ENCODE measurements at regions not wholly inside any gene's neighbourhood (a gene's known extent, or its start where the extent isn't known, plus 50 kb on each side); places are given as distances from the start of the nearest gene placed in this dataset.

DNA sequence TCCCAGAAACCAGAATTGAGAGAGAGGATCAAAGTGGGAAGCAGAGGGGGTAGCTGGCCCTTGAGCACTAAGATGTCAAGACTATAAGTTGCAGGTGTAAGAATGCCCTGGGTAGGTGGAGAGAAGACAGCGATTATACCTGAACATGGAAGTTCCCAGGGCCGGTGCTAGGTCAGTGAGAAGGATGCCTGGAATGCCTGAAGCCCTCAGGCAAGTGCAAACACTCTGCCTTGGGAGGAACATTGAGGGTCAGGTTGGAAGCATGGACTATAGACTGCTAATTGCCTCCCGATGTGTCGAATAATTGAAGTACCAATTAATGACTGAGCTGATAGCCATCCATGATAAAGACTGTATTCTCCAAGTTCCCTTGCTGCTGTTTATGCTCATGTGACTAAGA is 185.5 kb downstream of the DMRT2 start:
- no peak for DNase-seq (ENCODE audit: low spot score)
- H3K36me3 ChIP-seq (replicated peaks in 1 of 2; ENCODE audit: control insufficient read depth in 2 of 2, insufficient read depth in 2 of 2, low read length in 2 of 2), result no peaks in the 10 kb centered on the region
- H3K27ac ChIP-seq (replicated peaks; ENCODE audit: low read length), result no peak overlapping the region
- no peak overlapping the region for H2BK120ac ChIP-seq (ENCODE audit: low read depth, low read length)
- no peak overlapping the region for H3K9ac ChIP-seq (ENCODE audit: low read depth, low read length, poor library complexity)
- H2AK5ac ChIP-seq (ENCODE audit: low read depth, low read length), result no peak overlapping the region
- H4K8ac ChIP-seq (ENCODE audit: low read depth, low read length), result no peak overlapping the region
- WGBS, 2 donors (ENCODE audit: extremely low coverage in 2 of 2, insufficient read length in 2 of 2, insufficient replicate concordance in 1 of 2), result no CpG with 5 or more reads among the region's 4 CpGs
- H3K9me3 ChIP-seq (replicated peaks in 1 of 2; ENCODE audit: control insufficient read depth in 2 of 2, insufficient read depth in 1 of 2, low read depth in 1 of 2, low read length in 2 of 2), result no peaks in the 10 kb centered on the region
- no peaks in the 10 kb centered on the region for H3K79me1 ChIP-seq (ENCODE audit: low read depth, low read length)
- no peak overlapping the region for H2BK15ac ChIP-seq (ENCODE audit: low read length)
- H3K27me3 ChIP-seq (ENCODE audit: control insufficient read depth in 3 of 3, insufficient read depth in 3 of 3, low read depth in 1 of 3, low read length in 3 of 3), result no peaks in the 10 kb centered on the region
- no peak overlapping the region for H4K91ac ChIP-seq (ENCODE audit: low read depth, low read length, poor library complexity)
- no peak overlapping the region for H3K23ac ChIP-seq (ENCODE audit: low read depth, low read length, poor library complexity)
- no peak overlapping the region for H3K14ac ChIP-seq (ENCODE audit: low read length)
- no peak overlapping the region for H2BK12ac ChIP-seq (ENCODE audit: low read length)
- H3K4ac ChIP-seq (ENCODE audit: low read length), result no peak overlapping the region
- H3K4me1 ChIP-seq (ENCODE audit: control insufficient read depth in 2 of 2, insufficient read depth in 1 of 2, low read depth in 1 of 2, low read length in 2 of 2), result no peaks in the 10 kb centered on the region
- H2BK5ac ChIP-seq (ENCODE audit: low read length), result no peak overlapping the region
- H3K18ac ChIP-seq (ENCODE audit: low read length), result no peak overlapping the region
- no peak overlapping the region for H2AFZ ChIP-seq (ENCODE audit: low read length)
- H3K4me3 ChIP-seq (ENCODE audit: low read length in 2 of 2), result no peak overlapping the region
- H3K4me2 ChIP-seq (ENCODE audit: insufficient read depth, low read length, poor library complexity, severe bottlenecking), result no peak overlapping the region

DNA sequence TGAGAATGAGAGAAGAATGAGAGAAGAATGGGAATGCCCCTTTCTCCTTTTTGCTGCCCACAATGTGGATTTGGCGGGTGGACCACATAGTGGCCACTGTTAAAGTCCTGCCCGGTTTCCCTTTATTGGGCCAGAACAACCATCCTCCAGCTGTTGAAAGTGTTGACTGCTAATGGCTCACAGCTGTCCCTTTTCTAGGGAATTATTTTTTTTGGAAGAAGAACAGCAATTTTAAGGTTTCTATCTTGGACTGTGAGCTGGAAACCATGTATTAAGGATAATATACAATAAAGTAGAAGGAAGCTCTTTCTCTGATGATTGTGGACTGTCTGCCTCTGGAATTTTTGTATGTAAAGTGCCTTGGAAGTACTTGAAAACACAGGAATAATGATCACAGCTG is 185.9 kb downstream of the DMRT2 start:
- Histone ChIP-seq H3K27ac (replicated peaks; ENCODE audit: low read length) (no peak overlapping the region), H4K8ac (ENCODE audit: low read depth, low read length) (no peak overlapping the region), H3K4ac (ENCODE audit: low read length) (no peak overlapping the region), H2BK5ac (ENCODE audit: low read length) (no peak overlapping the region), H3K4me2 (ENCODE audit: insufficient read depth, low read length, poor library complexity, severe bottlenecking) (no peak overlapping the region), H3K9ac (ENCODE audit: low read depth, low read length, poor library complexity) (no peak overlapping the region), H3K18ac (ENCODE audit: low read length) (no peak overlapping the region), H2BK12ac (ENCODE audit: low read length) (no peak overlapping the region), H3K79me1 (ENCODE audit: low read depth, low read length) (no peaks in the 10 kb centered on the region), H3K4me1 (ENCODE audit: control insufficient read depth in 2 of 2, insufficient read depth in 1 of 2, low read depth in 1 of 2, low read length in 2 of 2) (no peaks in the 10 kb centered on the region), H2AFZ (ENCODE audit: low read length) (no peak overlapping the region), H4K91ac (ENCODE audit: low read depth, low read length, poor library complexity) (no peak overlapping the region), H3K14ac (ENCODE audit: low read length) (no peak overlapping the region), H3K36me3 (replicated peaks in 1 of 2; ENCODE audit: control insufficient read depth in 2 of 2, insufficient read depth in 2 of 2, low read length in 2 of 2) (no peaks in the 10 kb centered on the region), H2AK5ac (ENCODE audit: low read depth, low read length) (no peak overlapping the region), H3K9me3 (replicated peaks in 1 of 2; ENCODE audit: control insufficient read depth in 2 of 2, insufficient read depth in 1 of 2, low read depth in 1 of 2, low read length in 2 of 2) (no peaks in the 10 kb centered on the region), H2BK15ac (ENCODE audit: low read length) (no peak overlapping the region), H3K27me3 (ENCODE audit: control insufficient read depth in 3 of 3, insufficient read depth in 3 of 3, low read depth in 1 of 3, low read length in 3 of 3) (no peaks in the 10 kb centered on the region), H3K4me3 (ENCODE audit: low read length in 2 of 2) (no peak overlapping the region), H2BK120ac (ENCODE audit: low read depth, low read length) (no peak overlapping the region), H3K23ac (ENCODE audit: low read depth, low read length, poor library complexity) (no peak overlapping the region)
- DNase-seq (ENCODE audit: low spot score), result no peak
- no CpG with 5 or more reads among the region's 2 CpGs for WGBS, 2 donors (ENCODE audit: extremely low coverage in 2 of 2, insufficient read length in 2 of 2, insufficient replicate concordance in 1 of 2)

DNA sequence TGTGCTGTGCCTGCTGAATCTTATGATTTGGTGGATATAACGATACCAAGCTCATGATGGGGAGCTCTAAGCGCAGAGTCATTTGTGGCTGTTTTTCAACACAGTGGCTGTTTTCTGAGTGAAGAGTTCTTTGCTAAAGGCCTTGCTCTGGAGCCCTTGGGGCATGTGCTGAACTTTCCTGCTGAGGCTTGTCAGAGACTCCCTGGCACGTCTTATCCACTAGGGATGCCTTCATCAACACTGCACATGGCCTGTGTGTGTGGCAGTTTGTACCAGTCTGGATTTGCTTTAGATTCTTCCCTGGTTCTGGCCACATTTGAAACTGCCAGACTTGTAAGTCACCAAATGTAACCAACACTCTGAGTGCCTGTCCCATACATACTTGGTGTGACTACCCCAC is 188.2 kb downstream of the DMRT2 start:
- Histone ChIP-seq H2BK15ac (ENCODE audit: low read length) (no peak overlapping the region), H3K36me3 (replicated peaks in 1 of 2; ENCODE audit: control insufficient read depth in 2 of 2, insufficient read depth in 2 of 2, low read length in 2 of 2) (no peaks in the 10 kb centered on the region), H3K79me1 (ENCODE audit: low read depth, low read length) (no peaks in the 10 kb centered on the region), H3K4me1 (ENCODE audit: control insufficient read depth in 2 of 2, insufficient read depth in 1 of 2, low read depth in 1 of 2, low read length in 2 of 2) (no peaks in the 10 kb centered on the region), H3K23ac (ENCODE audit: low read depth, low read length, poor library complexity) (no peak overlapping the region), H3K18ac (ENCODE audit: low read length) (no peak overlapping the region), H2AFZ (ENCODE audit: low read length) (no peak overlapping the region), H2BK120ac (ENCODE audit: low read depth, low read length) (no peak overlapping the region), H3K14ac (ENCODE audit: low read length) (no peak overlapping the region), H3K4me2 (ENCODE audit: insufficient read depth, low read length, poor library complexity, severe bottlenecking) (no peak overlapping the region), H4K8ac (ENCODE audit: low read depth, low read length) (no peak overlapping the region), H3K4ac (ENCODE audit: low read length) (no peak overlapping the region), H4K91ac (ENCODE audit: low read depth, low read length, poor library complexity) (no peak overlapping the region), H3K9me3 (replicated peaks in 1 of 2; ENCODE audit: control insufficient read depth in 2 of 2, insufficient read depth in 1 of 2, low read depth in 1 of 2, low read length in 2 of 2) (no peaks in the 10 kb centered on the region), H2AK5ac (ENCODE audit: low read depth, low read length) (no peak overlapping the region), H3K27ac (replicated peaks; ENCODE audit: low read length) (no peak overlapping the region), H2BK12ac (ENCODE audit: low read length) (no peak overlapping the region), H3K4me3 (ENCODE audit: low read length in 2 of 2) (no peak overlapping the region), H2BK5ac (ENCODE audit: low read length) (no peak overlapping the region), H3K27me3 (ENCODE audit: control insufficient read depth in 3 of 3, insufficient read depth in 3 of 3, low read depth in 1 of 3, low read length in 3 of 3) (no peaks in the 10 kb centered on the region), H3K9ac (ENCODE audit: low read depth, low read length, poor library complexity) (no peak overlapping the region)
- no CpG with 5 or more reads among the region's 3 CpGs for WGBS, 2 donors (ENCODE audit: extremely low coverage in 2 of 2, insufficient read length in 2 of 2, insufficient replicate concordance in 1 of 2)
- no peak for DNase-seq (ENCODE audit: low spot score)

DNA sequence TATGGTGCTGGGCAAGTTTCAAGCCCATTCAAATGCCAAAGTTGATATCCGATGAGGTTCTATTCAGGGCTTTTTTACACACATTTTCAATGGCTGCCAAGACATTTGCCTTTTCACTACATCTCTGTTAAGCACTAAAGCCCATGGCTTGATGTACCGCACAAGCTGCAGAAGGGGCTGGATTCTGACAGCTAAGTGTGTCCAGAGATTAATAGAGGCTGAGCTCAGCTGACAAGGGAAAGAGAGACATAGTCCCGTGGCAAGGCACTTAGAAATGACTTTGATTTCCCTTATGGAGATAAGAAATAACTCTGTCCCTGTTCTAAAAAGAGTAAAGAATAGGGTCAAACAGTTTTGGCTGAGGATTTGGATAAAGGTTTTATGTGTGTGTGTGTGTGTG is 198.6 kb downstream of the DMRT2 start:
- Histone ChIP-seq H3K14ac (ENCODE audit: low read length) (no peak overlapping the region), H3K27ac (replicated peaks; ENCODE audit: low read length) (no peak overlapping the region), H2BK12ac (ENCODE audit: low read length) (no peak overlapping the region), H3K9ac (ENCODE audit: low read depth, low read length, poor library complexity) (no peak overlapping the region), H2BK5ac (ENCODE audit: low read length) (no peak overlapping the region), H3K23ac (ENCODE audit: low read depth, low read length, poor library complexity) (no peak overlapping the region), H3K27me3 (ENCODE audit: control insufficient read depth in 3 of 3, insufficient read depth in 3 of 3, low read depth in 1 of 3, low read length in 3 of 3) (no peaks in the 10 kb centered on the region), H3K9me3 (replicated peaks in 1 of 2; ENCODE audit: control insufficient read depth in 2 of 2, insufficient read depth in 1 of 2, low read depth in 1 of 2, low read length in 2 of 2) (no peaks in the 10 kb centered on the region), H3K4ac (ENCODE audit: low read length) (no peak overlapping the region), H3K36me3 (replicated peaks in 1 of 2; ENCODE audit: control insufficient read depth in 2 of 2, insufficient read depth in 2 of 2, low read length in 2 of 2) (no peaks in the 10 kb centered on the region), H3K18ac (ENCODE audit: low read length) (no peak overlapping the region), H3K4me3 (ENCODE audit: low read length in 2 of 2) (no peak overlapping the region), H2AFZ (ENCODE audit: low read length) (no peak overlapping the region), H4K91ac (ENCODE audit: low read depth, low read length, poor library complexity) (no peak overlapping the region), H2BK120ac (ENCODE audit: low read depth, low read length) (no peak overlapping the region), H3K4me2 (ENCODE audit: insufficient read depth, low read length, poor library complexity, severe bottlenecking) (no peak overlapping the region), H4K8ac (ENCODE audit: low read depth, low read length) (no peak overlapping the region), H3K4me1 (ENCODE audit: control insufficient read depth in 2 of 2, insufficient read depth in 1 of 2, low read depth in 1 of 2, low read length in 2 of 2) (no peaks in the 10 kb centered on the region), H2AK5ac (ENCODE audit: low read depth, low read length) (no peak overlapping the region), H2BK15ac (ENCODE audit: low read length) (no peak overlapping the region), H3K79me1 (ENCODE audit: low read depth, low read length) (no peaks in the 10 kb centered on the region)
- no peak for DNase-seq (ENCODE audit: low spot score)
- no CpG with 5 or more reads among the region's 3 CpGs for WGBS, 2 donors (ENCODE audit: extremely low coverage in 2 of 2, insufficient read length in 2 of 2, insufficient replicate concordance in 1 of 2)

All from neuronal stem cell (in vitro differentiated cells).